ENCODE measurements at regions not wholly inside any gene's neighbourhood (a gene's known extent, or its start where the extent isn't known, plus 50 kb on each side); places are given as distances from the start of the nearest gene placed in this dataset.

DNA sequence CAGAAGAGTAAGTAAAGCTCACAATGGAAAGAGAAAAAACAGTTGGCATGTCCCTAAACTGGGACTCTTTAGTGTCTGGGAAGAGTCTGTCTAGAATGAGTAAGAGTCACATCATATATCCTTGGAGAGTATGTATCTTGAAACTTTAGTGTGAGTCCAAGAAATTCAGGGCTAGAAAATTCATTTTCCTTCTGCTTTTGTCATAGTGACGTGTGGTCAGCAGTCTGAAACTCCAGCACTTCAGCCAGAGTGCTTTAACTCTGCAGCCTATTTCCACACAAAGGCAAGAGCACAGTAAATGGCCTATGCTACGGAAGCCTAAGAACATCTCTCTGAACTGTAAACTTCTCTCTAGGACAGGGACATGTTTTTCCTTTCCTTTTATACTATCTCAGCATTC lies 174.1 kb downstream of the FAM181B start:
- TF ChIP-seq, protein P1, sequence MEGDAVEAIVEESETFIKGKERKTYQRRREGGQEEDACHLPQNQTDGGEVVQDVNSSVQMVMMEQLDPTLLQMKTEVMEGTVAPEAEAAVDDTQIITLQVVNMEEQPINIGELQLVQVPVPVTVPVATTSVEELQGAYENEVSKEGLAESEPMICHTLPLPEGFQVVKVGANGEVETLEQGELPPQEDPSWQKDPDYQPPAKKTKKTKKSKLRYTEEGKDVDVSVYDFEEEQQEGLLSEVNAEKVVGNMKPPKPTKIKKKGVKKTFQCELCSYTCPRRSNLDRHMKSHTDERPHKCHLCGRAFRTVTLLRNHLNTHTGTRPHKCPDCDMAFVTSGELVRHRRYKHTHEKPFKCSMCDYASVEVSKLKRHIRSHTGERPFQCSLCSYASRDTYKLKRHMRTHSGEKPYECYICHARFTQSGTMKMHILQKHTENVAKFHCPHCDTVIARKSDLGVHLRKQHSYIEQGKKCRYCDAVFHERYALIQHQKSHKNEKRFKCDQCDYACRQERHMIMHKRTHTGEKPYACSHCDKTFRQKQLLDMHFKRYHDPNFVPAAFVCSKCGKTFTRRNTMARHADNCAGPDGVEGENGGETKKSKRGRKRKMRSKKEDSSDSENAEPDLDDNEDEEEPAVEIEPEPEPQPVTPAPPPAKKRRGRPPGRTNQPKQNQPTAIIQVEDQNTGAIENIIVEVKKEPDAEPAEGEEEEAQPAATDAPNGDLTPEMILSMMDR (IDR thresholded peaks at IDR 0.05) = no peak
- H3K9me3 Mint-ChIP-seq = no peaks in the 10 kb centered on the region
- H3K27me3 Mint-ChIP-seq (ENCODE audit: low read depth, poor library complexity) = no peaks in the 10 kb centered on the region
- no peaks in the 10 kb centered on the region for H3K36me3 Mint-ChIP-seq (ENCODE audit: low read depth)
- H3K27ac Mint-ChIP-seq = no peak overlapping the region
- DNase-seq = no peak
- peaks cover 22% of the 10 kb centered on the region for H3K4me1 Mint-ChIP-seq
- H3K4me3 Mint-ChIP-seq = no peak overlapping the region

DNA sequence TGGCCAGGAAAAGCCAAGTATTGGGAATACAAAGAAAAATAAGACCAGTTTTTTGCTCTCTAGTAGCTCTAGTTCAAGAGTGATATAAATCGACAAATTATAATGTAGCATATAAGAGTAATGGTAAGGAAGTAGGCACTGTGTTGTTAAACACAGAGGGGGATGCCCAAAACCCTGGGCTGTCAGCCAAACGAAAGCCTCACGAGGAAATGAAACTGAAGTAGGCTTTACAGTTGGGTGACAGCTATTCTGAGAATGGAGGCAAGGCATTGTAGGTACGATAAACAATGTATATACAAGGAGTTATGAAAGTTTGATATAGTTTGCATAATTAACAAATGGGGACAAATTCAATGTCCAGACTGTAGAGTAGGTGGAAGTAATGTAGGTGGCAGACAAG lies 176.4 kb downstream of the FAM181B start:
- TF ChIP-seq, protein P1 (IDR thresholded peaks at IDR 0.05) = no peak
- H3K4me1 Mint-ChIP-seq = peaks cover 22% of the 10 kb centered on the region

DNA sequence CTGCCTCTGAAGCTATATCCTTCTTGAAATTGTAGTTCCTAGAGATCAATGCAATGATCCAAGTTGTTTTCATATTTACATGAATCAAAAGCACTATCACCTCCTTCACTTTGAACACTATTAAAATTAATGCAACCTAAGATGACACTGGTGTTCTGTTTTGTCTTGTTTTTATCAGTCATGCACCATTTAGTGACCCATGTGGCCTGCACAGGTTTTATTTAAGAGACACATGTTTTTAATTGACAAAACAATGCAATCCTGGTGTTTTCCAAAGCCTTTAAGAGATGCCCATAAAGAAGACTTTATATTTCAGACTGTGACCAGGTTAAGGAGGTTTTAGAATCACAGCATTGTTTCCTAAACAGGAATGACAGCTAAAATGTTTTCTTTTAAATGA lies 177.5 kb downstream of the FAM181B start:
- TF ChIP-seq, protein P1 (IDR thresholded peaks at IDR 0.05) = no peak
- no peak for DNase-seq
- Mint-ChIP-seq H3K27ac (peak overlapping the region; percentile 24), H3K4me1 (peaks cover 22% of the 10 kb centered on the region), H3K9me3 (no peaks in the 10 kb centered on the region), H3K27me3 (ENCODE audit: low read depth, poor library complexity) (no peaks in the 10 kb centered on the region), H3K4me3 (no peak overlapping the region), H3K36me3 (ENCODE audit: low read depth) (no peaks in the 10 kb centered on the region)

More for the DNA sequence above, 176.4 kb downstream of the FAM181B start:
- Mint-ChIP-seq H3K4me3 (no peak overlapping the region), H3K27ac (no peak overlapping the region), H3K9me3 (no peaks in the 10 kb centered on the region), H3K36me3 (ENCODE audit: low read depth) (no peaks in the 10 kb centered on the region), H3K27me3 (ENCODE audit: low read depth, poor library complexity) (no peaks in the 10 kb centered on the region)
- no peak for DNase-seq

DNA sequence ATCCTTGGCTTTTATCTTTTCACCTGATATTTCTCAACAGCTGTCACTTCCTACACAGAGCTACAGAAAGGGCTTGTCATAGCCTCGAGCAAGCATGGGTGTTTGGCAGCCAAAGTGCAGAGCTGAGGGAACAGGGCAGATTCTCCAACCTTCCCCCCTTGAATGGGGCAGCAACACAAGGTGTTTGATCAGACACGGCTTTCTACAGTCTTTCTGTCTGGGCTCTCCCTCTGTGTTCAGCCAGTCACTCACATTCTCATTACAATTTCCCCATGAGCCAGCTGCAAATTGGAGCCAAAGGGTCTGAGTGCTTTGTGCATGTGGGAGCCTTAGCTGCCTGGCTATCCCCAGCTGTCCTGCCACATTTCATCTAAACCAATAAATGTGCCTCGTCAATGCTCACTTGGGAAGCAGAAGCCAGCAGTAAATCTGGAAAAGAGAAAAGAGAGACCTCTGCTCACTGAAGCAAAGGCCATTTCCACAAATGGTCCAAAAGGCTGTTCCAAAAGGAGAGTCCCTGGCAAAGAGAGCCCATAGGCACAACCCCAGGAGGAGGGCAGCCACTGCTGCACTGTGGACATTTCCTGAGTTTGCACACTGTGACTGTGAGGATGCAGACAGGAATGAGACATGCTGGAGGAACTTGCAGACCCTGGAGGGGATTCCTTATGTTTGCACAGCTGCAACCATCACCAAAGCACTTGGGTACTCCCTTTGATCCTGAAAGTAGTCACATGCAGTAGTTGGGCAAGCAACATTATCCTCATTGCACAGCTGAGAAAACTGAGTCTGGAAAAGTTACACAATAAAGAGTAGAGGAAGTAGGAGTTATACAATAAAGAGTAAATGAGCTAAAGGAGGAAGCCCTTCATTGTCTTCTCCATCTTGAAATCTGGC lies 186.8 kb downstream of the FAM181B start:
- H3K4me3 Mint-ChIP-seq = peak overlapping the region; percentile 34
- peaks cover 14% of the 10 kb centered on the region for H3K9me3 Mint-ChIP-seq
- H3K4me1 Mint-ChIP-seq = peaks cover 21% of the 10 kb centered on the region
- peak; percentile 11 for DNase-seq
- TF ChIP-seq, protein P1 (IDR thresholded peaks at IDR 0.05) = no peak
- peak overlapping the region; percentile 90 for H3K27ac Mint-ChIP-seq
- H3K27me3 Mint-ChIP-seq (ENCODE audit: low read depth, poor library complexity) = no peaks in the 10 kb centered on the region
- no peaks in the 10 kb centered on the region for H3K36me3 Mint-ChIP-seq (ENCODE audit: low read depth)

DNA sequence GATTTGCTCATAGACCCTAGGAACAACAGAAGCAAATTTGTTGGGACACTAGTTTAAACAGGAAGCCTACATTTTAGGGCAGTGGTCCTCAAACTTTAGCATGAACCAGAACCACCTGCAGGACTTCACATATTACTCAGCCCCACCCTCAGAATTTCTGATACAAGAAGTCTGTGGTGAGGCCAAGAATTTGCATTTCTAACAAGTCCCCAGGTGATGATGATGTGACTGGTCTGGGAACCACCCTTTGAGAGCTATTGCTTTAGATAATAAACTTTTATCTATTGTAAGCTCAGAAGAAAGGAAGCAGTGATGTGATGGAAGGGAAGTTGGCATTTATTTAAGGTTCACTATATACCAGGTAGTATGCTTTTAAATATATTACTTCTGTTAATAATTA lies 194.0 kb downstream of the FAM181B start:
- no peak for DNase-seq
- Mint-ChIP-seq H3K36me3 (ENCODE audit: low read depth) (no peaks in the 10 kb centered on the region), H3K4me1 (no peaks in the 10 kb centered on the region), H3K27me3 (ENCODE audit: low read depth, poor library complexity) (no peaks in the 10 kb centered on the region), H3K4me3 (no peak overlapping the region), H3K9me3 (no peaks in the 10 kb centered on the region), H3K27ac (no peak overlapping the region)
- TF ChIP-seq, protein P1 (IDR thresholded peaks at IDR 0.05) = no peak

DNA sequence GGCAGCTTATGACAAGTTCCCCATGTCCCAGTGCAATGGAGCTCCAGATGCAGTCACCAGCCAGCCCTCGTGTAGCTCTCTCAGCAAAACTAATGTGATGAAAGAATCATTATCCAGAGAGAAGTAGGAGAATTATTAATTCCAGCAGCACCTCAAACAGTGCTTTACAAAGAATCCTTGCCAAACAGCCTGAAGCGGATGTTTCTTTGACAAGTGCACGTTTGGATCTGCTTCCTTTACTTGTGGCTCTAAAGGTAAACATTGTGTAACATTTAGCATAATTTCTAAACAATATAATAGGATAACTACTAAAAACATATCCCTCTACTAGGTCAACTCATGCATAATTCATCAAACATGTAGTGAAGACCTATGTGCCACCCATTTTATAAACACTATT lies 197.0 kb downstream of the FAM181B start:
- Mint-ChIP-seq H3K36me3 (ENCODE audit: low read depth) (no peaks in the 10 kb centered on the region), H3K27me3 (ENCODE audit: low read depth, poor library complexity) (no peaks in the 10 kb centered on the region)

More for the DNA sequence above, 197.0 kb downstream of the FAM181B start:
- H3K27ac Mint-ChIP-seq = no peak overlapping the region
- no peaks in the 10 kb centered on the region for H3K4me1 Mint-ChIP-seq
- no peak overlapping the region for H3K4me3 Mint-ChIP-seq
- TF ChIP-seq, protein P1 (IDR thresholded peaks at IDR 0.05) = no peak
- no peaks in the 10 kb centered on the region for H3K9me3 Mint-ChIP-seq
- DNase-seq = no peak

All from nephron progenitor cell (in vitro differentiated cells).